Midbrain (tissue), 1 donor: ENCODE measurements at regions not wholly inside any gene's neighbourhood (a gene's known extent, or its start where the extent isn't known, plus 50 kb on each side); places are given as distances from the start of the nearest gene placed in this dataset.
"Not testable (repeated sequence)": the region's sequence is repeated elsewhere in the genome, so short reads cannot be mapped to it uniquely, and the experiment has no call there.

Source experiments
- DNase-seq: peaks from one replicate; lab custom pipeline; 2025; lab: John Stamatoyannopoulos, UW

DNA sequence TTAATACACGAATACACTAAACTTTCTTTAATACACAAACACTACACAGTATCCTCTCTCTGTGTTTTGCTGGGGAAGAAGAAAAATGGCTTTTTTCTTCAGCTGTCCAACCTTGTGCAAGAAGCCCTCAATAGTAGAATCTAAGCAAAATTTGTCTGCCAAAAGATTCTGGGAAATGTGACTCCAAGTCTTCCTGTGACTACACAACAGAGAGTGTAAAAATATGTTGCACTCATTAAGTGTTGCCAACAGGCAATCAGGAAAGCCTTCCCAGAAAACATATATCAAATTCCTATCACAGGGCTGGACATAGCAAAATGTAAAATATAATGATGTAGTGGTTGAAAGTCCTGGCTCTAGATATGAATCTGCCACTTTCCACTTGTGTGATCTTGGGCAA lies 825.1 kb upstream of the ZWINT start:
- DNase-seq: no peak

DNA sequence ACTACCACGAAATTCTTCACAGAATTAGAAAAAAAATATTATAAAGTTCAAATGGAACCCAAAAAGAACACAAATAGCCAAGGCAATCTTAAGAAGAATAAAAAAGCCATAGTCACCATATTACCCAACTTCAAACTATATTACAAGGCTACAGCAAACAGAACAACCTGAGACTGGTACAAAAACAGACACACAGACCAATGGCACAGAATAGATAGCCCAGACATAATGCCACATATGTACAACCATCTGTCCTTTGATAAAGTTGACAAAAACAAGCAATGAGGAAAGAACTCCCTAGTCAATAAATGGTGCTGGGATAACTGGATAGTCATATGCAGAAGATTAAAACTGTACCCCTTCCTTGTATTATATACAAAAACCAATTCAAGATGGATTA lies 808.5 kb upstream of the ZWINT start:
- DNase-seq: no peak

DNA sequence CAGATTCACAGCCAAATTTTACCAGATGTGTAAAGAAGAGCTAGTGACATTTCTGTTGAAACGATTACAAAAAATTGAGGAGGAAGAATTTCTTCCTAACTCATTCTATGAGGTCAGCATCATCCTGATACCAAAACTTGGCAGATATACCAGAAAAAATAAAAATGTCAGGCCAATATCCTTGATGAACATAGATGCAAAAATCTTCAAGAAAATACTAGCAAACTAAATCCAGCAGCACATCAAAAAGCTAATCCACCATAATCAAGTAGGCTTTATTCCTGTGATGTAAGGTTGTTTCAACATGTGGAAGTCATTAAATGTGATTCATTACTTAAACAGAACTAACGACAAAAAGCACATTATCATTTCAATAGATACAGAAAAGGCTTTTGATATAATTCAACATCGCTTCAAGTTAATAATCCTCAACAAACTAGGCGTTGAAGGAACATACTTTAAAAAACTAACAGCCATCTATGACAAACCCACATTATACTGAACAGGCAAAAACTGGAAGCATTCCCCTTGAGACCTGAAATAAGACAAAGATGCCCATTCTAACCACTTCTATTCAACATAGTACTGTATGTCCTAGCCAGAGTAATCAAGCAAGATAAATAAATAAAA lies 807.7 kb upstream of the ZWINT start:
- no peak for DNase-seq

DNA sequence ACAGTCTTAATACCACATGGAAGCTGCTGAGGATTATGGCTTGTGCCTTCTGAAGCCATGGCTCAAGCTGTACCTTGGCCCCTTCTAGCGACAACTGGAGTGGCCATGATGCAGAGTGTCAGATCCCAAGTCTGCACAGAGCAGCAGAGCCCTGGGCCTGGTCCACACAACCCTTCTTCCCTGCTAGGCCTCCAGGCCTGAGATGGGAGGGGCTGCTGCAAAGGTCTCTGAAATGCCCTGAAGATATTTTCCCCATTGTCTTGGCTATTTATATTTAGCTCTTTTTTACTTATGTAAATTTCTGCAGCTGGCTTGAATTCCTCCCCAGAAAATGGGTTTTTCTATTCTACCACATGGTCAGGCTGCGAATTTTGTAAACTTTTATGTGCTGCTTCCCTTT lies 804.6 kb upstream of the ZWINT start:
- no peak for DNase-seq

DNA sequence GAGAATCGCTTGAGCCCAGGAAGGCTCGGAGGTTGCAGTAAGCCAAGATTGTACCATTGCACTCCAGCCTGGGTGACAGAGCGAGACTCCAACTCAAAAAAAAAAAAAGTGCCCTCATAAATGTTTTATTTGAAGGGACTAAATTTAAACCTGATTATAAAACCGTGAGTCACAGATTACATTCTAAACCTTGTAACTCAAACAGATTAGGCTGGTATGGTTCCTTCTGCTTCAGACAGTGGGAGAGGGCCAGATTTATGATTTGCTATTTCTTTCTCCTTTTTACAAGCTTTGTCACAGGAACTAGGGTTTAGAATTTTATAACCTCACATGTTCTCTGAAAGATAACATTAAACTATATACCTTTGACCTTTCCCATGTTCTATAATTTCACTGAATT lies 801.2 kb upstream of the ZWINT start:
- no peak for DNase-seq

DNA sequence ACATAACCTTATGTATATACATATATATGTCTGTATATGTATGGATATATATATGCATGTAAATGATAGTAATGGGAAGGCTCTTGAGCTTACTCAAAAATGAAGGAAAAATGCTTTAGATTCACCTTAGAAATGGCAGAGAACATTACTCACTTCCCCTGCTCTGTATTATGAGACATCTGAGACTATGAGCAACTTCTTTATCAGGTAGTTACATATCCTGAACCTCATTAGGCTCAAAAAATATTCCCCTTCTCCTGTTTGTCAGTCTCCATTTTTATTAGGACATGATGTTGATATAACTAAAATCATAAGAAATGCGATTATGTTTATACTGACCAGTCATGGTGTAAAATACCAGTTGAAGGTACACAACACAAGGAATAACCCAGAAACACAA lies 800.1 kb upstream of the ZWINT start:
- DNase-seq: no peak

DNA sequence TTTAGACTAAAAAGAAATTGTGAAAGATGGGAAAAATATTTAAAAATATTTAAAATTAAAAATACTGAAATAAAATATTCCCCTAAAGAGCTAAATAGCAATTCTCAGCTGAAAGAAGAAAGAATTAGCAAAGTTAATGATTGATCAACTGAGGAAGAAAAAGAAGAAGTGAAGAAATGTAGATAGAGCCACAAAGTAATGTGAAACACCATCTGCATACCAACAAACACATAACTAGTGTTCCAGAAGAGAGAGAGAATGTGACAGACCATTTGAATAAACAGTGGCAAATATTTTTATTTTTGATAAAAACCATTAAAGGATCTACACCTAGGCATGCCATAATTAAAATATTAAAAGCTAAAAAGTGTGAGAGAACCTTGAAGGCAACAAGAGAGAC lies 784.5 kb upstream of the ZWINT start:
- no peak for DNase-seq

DNA sequence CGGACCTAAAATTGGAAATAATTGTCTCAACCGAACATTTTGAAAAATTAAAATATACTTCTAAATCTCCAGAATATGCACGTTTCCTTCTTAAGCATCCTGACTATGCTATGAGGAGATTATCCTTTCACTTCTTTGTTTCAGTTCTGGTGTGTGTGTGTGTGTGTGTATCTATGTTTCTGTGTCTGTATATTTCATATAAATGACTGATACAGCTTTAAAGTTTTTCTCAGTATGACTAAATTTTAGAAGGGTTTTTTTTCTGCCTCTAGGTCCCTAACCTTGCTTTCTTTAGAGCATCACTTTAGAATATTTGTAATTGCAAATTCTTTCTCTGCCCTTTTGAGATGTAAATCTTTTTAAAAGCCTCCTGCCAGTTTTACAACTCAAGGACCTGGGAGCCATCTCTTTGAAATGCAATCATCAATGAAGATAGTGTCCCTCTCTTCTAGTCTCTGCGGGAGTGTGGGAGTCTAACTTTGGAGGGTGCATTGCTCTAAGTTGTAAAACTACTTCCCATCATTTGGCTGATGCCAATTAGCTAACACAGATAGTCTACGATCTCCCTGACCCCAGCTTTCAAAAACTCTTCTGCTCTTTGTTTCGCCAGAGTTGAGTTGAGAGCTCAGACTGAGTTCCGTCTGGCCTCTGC lies 782.0 kb upstream of the ZWINT start:
- no peak for DNase-seq

DNA sequence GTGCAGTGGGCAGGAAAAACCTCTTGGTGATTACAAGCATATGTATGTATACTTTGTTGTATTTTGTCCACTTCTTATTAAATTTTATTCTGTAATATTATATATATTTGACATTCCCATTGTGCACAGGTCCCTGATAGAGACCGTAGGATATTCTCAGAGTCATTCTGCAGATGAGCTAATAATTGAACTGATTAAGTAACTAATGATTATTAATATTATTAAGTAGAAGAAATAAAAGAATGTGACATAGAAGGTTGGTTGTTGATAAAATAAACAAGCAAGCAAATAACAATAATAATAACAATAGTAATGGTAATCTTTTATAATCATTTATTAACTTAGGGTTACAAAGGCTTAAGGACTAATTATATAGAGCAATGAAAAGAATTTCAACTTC lies 780.6 kb upstream of the ZWINT start:
- DNase-seq: no peak

DNA sequence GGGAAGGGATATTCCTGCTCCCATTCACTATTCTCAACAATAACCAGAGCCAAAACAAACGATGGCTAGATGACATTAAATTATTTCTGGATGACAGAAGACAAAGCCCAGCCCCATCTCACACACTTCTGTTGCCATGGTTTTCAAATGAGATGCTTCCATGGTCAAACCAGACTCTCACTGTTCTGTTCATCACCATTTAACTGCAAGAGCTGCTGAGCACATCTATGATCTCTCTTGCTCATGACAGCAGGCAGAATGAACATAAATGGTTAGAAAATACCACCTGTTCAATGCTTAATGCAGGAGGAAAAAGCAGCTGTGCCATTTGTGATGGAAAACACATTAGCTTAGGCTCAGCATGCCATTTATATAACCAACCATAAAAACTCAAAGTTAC lies 758.6 kb upstream of the ZWINT start:
- no peak for DNase-seq

DNA sequence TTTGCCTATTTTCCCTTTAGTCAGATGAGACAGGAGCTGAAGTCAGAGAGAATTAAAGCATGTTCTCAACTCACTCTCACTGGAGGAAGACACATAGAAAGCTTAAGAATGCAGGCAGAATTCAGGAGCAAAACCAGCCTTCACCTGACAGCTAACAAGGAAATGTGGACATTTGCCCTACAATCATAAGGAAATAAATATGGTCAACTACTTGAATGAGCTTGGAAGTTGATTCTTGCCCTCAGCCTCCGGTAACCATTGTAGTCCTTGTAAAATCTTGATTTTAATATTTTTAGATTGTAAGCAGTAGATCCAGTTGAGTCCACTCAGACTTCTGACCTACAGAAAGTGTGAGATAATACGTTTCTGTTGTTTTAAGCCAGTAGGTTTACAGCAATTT lies 752.5 kb upstream of the ZWINT start:
- no peak for DNase-seq

DNA sequence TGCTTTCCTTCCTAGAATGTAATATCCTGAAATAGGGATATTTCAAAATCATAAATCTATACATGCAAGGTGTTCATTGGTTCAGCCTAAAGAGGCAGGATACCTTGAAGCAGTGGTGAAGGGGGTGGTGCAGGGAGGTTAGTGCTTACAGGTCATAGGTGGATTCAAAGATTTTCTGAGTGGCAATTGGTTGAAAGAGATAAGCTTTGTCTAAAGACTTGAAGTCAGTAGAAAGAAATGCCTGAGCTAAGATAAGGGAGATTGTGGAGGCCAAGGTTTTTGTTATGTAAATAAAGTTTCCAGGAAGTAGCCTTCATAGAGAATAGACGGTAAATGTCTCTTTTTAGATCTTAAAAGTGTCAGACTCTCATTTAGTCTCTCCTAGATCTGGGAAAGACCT lies 741.2 kb upstream of the ZWINT start:
- no peak for DNase-seq

DNA sequence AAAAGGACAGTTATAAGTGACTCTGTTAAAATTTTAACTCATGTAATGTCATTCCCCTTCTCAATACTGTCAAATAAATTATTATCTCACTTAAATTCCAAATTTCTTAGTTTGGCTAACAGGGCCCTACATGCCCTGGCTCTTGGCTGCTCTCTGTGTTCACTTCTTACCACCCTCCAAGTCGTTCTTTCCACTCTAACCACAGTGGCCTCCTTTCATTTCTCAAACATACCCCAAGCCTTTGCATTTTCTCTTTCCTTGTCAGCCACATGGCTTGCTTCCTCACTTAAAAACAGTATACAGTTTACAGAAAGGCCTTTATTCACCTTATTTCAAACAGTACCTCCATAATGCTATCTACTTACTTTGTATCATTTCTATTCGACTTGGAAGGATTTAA lies 737.1 kb upstream of the ZWINT start:
- no peak for DNase-seq

DNA sequence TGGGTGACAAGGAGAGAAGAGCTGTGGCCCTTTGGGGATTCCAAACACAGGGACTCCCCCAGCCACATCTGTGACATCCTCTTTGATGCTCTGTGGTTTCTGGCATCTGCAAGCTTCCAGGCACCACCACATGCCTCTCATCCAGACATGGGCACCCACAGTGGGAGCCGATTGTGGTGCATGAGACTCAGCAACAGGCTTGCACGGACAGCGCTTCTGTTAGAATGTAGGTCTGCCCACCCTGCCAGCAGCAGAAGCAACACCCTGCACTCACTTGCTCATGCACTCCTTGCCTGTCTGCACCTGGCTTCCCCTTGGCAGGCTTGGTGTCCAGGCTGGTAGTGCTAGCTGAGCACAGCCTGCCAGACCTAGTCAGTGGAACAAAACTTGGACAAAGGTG lies 735.0 kb upstream of the ZWINT start:
- DNase-seq: no peak

DNA sequence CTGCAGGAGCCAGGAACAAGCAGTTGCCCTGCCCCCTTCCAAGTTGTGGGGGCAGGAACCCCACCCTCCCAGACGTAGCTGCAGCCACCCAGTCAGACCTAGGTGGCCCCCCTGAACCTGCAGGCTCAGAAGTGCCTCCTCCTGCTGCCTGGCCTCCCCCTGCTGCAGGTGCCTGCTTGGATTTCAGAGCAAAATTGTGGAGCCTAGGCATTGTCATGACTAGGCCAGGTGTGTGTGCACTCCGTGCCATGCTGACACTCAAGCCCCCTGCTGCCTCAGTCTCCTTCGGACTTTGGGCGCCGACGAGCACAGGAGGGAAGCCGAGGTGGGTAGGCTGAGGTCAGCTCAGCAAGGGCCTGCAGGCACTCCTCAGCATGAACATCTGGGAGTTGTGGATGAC lies 733.9 kb upstream of the ZWINT start:
- no peak for DNase-seq

DNA sequence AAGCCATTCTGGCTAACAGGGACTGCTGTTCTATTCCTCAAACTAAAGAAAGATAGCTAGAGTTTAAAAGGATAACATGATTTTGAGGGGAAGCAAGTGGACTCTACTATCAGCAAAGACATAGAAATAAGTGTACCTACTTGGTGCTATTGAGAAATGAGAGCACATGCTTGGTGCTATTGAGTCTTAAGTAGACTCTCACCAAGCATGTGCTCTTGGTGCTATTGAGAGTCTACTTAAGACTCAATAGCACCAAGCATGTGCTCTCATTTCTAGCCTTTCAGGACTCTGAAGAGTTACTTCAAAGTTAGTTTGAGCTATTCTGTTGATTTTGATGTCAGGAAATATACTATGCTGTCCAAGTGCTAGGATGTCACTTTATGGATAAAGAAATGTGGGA lies 733.0 kb upstream of the ZWINT start:
- DNase-seq: no peak

DNA sequence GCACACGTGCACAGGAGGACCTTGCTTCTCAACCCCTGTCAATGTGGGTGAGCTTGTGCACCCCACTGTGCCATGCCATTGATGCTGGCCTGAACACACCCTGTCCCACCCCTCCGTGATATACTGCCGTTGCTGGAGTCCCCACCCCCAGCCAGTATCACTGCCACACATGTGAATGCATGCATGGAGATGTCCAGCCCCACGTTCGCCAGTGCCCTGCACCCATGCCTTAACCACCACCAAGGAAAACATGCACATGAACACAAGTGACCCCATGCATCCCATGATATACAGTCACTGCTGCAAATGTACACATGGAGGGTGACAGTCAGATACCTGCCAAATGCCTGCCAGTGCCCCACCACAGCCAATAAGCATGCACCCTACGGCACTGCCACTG lies 692.5 kb upstream of the ZWINT start:
- DNase-seq: no peak

DNA sequence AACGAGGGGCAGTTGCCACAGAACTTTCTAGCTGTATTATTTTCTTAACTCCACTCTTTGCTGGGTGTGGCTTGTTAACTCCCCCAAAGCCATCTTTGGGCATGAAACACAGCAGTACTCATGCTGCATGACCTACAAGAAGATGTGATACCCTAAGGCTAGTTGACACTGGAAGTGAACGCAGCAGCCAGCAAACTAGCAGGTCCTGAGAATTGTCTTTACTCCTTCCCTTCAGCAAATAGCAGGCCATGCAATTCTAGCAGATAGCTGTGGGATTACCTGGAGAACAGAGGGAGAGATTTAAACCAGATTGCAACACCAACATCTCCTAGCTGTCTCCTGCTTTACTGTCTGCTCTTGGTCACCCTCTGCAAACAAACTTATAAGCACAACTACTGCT lies 688.0 kb upstream of the ZWINT start:
- DNase-seq: no peak

DNA sequence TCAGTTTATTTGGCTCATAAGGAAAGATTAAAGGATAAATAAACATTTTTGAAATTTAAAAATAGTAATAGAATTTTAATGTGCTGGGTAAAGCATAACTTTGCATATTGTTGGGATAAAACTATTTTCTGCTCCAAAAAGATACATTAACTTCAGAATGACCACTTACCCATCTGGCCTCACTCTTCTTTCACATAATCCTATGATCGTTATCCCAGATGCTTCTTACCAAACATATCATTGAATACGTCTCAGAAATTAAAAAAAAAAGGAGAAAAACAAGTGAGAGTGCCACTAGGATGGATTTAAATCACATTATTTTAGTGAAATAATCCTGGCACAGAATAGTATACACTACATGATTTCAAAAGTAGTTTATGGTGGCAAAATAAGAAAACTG lies 677.5 kb upstream of the ZWINT start:
- no peak for DNase-seq

DNA sequence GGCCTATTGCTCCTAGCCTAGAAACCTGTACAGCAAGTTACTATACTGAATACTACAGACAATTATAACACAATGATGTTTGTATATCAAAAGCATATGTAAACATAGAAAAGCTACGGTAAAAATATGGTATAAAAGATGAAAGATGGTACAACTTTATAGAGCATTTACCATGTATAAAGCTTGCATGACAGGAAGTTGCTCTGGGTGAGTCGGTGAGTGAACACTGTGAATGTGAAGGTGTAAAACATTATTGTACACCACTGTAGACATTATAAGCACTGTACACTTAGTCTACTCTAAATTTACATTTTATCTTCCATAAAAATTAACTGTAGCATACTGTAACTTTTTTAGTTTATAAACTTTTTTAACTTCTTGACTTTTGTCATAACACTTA lies 674.3 kb upstream of the ZWINT start:
- DNase-seq: no peak

DNA sequence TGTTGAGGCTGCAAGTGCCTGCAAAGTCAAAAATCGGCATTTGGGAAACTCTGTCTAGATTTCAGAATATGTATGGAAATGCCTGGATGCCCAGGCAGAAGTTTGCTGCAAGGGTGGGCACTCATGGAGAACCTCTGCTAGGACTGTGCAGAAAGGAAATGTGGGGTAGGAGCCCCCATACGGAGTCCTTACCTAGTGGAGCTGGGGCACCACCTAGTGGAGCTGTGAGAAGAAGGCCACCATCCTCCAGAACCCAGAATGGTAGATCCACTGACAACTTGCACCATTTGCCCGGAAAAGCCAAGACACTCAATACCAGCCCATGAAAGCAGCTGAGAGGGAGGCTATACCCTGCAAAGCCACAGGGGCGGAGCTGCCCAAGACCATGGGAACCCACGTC lies 671.2 kb upstream of the ZWINT start:
- DNase-seq: not testable (repeated sequence)

DNA sequence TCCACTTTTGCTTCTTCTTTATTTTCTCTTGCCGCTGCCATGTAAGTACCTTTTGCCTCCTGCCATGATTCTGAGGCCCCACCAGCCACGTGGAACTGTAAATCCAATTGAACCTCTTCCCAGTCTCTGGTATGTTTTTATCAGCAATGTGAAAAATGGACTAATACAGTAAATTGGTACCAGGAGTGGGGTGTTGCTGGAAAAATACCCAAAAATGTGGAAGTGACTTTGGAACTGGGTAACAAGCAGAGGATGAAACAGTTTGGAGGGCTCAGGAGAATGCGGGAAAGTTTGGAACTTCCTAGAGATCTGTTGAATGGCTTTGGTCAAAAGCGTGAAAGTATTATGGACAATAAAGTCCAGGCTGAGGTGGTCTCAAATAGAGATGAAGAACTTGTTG lies 670.3 kb upstream of the ZWINT start:
- no peak for DNase-seq

DNA sequence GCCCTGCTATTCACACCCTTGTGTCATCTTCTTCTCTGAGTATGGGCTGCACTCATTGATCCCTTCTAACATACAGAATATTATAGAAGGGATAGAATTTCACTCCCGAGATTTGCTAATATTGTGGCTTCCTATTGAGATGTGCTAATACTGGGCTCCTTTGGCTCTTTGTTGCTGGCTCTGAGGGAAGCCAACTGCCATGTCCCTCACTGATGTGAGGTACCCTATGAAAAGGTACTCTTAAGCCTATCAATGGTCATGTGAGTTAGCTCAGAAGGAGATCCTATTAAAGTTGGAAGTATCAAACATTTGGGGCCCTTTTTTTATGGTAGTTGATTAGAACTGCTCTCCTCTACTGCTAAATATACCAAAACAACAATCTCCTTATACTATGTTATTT lies 665.2 kb upstream of the ZWINT start:
- no peak for DNase-seq

DNA sequence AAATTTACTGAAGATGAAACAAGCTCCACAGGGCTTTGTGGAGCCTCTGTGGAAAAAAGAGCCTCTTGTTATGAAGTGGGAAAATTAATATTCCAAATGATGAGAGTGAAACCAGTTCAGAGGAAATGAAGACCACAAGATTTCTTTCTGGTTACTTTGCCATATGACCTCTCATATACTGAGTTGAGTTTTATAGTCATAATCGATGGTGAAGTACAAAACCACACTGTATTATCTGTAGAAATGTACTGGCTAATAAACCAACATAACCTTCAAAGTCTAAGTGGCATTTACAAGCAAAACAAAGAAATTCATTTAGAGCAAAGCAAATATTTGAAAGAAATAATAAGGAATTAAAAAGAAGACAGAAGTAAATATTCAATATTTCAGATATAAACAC lies 662.6 kb upstream of the ZWINT start:
- no peak for DNase-seq
